ENCODE measurements at regions not wholly inside any gene's neighbourhood (a gene's known extent, or its start where the extent isn't known, plus 50 kb on each side); places are given as distances from the start of the nearest gene placed in this dataset.

DNA sequence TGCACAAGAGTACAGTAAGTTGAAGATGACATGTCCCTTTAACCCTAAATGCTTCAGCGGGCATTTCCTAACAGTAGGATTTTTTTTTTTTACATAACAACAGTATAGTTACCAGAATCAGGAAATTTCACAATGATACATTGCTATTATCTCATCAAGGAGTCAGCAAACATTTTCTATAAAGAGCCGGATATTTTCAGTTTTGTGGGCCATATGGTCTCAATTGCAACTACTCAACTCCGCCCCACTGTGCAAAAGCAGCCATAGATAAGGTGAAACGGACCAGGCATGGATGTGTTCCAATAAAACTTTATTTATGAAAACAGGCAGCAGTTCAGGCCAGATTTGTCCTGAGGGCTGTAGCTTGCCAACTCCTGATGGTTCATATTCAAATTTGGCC lies 130.6 kb downstream of the SMAD6 start:
- Histone ChIP-seq H3K36me3 (no peaks in the 10 kb centered on the region), H3K4me3 (no peak overlapping the region), H3K27ac (no peak overlapping the region), H3K27me3 (replicated peaks; ENCODE audit: insufficient read depth) (no peaks in the 10 kb centered on the region), H3K9me3 (no peaks in the 10 kb centered on the region), H3K4me1 (replicated peaks) (no peaks in the 10 kb centered on the region)
- DNase-seq (ENCODE audit: low spot score): no peak
- TF ChIP-seq POLR2AphosphoS5 (IDR thresholded peaks at IDR 0.05) (no peak), POLR2A (IDR thresholded peaks at IDR 0.05) (no peak)
- TF ChIP-seq, protein P1, sequence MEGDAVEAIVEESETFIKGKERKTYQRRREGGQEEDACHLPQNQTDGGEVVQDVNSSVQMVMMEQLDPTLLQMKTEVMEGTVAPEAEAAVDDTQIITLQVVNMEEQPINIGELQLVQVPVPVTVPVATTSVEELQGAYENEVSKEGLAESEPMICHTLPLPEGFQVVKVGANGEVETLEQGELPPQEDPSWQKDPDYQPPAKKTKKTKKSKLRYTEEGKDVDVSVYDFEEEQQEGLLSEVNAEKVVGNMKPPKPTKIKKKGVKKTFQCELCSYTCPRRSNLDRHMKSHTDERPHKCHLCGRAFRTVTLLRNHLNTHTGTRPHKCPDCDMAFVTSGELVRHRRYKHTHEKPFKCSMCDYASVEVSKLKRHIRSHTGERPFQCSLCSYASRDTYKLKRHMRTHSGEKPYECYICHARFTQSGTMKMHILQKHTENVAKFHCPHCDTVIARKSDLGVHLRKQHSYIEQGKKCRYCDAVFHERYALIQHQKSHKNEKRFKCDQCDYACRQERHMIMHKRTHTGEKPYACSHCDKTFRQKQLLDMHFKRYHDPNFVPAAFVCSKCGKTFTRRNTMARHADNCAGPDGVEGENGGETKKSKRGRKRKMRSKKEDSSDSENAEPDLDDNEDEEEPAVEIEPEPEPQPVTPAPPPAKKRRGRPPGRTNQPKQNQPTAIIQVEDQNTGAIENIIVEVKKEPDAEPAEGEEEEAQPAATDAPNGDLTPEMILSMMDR (IDR thresholded peaks at IDR 0.05): no peak
- 56% methylated on average over 4 of the region's 4 CpGs for WGBS
- intact Hi-C loops (cut with DNase I): no loop called here

DNA sequence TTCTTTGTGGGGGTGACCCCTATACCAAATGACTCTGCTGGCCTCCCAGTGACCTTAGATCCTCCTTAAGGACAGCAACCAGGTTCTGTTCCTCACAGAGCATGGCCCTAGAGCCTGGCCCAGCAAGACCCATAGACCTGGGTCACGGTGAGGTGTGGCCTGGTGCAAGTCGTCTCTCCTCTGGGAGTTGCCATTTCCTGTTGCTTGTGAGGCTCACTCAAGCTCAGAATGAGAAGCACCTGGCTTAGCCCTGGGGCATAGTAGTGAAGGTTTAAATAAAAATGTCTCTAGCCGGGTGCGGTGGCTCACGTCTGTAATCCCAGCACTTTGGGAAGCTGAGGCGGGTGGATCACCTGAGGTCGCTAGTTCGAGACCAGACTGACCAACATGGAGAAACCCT lies 131.3 kb downstream of the SMAD6 start:
- WGBS: 90% methylated on average over 8 of the region's 8 CpGs
- no peak for DNase-seq (ENCODE audit: low spot score)

DNA sequence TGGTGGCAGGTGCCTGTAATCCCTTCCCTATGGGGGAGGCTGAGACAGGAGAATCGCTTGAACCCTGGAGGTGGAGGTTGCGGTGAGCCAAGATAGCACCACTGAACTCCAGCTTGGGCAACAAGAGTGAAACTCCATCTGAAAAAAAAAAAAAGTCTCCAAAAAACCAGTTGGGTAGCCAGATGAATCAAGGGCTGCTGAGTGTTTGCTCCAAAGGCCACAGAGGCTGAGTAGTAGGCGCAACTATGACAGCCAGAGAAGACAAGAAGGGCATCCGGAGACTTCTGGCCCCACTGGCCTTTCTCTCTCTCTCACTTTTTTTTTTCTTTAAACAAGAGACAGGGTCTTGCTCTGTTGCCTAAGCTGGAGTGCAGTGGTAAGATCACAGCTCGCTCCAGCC lies 131.8 kb downstream of the SMAD6 start:
- intact Hi-C loops (cut with DNase I): no loop called here

More for the DNA sequence above, 131.3 kb downstream of the SMAD6 start:
- Histone ChIP-seq H3K27ac (no peak overlapping the region), H3K9me3 (no peaks in the 10 kb centered on the region), H3K27me3 (replicated peaks; ENCODE audit: insufficient read depth) (no peaks in the 10 kb centered on the region), H3K4me1 (replicated peaks) (no peaks in the 10 kb centered on the region), H3K36me3 (no peaks in the 10 kb centered on the region), H3K4me3 (no peak overlapping the region)
- intact Hi-C loops (cut with DNase I): no loop called here
- TF ChIP-seq, protein P1 (IDR thresholded peaks at IDR 0.05): no peak
- TF ChIP-seq POLR2A (IDR thresholded peaks at IDR 0.05) (no peak), POLR2AphosphoS5 (IDR thresholded peaks at IDR 0.05) (no peak)

DNA sequence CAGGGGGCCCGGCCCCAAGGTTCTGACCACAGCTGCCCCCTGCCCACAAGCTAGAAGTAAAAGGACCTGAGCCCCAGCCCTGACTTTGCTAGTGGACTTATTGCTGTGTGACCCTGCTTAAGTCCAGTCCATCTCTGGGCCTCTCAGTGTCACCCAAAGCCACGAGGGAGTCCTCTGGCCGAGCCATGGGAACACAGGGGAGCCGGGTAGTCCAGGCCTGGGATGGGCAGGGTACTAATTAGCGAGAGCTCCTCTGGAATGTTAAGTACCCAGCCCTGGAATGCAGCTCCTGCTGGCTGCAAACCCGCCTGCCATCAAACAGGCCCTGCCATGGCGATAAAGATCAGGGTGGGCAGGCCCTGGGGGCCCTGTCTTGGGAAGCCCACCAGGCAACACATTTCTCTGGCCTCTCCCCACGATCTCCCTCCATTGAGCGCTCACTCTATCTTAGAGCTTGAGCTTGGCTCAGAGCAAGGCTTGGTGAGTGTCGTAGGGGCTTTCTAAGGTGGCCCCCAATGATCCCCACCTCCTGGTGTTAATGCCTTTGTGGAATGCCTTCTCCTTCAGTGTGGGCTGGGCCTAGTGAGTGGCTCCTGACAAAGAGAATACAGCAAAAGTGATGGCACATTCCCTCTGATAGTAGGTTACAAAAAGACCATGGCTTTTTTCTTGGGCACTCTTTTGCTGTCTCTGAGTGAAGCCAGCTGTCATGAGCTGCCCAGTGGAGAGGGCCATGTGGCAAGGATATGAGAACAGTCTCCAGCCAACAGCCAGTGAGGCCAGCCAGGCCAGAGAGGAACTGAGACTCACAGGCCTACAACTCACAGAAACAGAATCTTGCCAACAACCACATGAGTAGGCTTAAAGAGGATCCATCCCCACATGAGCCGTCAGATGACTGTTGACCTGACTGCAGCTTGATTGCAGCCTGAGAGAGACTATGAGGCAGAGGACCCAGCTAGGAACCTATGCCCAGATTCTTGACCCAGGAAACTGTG lies 133.1 kb downstream of the SMAD6 start:
- H3K4me3 ChIP-seq: no peak overlapping the region
- no peaks in the 10 kb centered on the region for H3K4me1 ChIP-seq (replicated peaks)
- H3K36me3 ChIP-seq: no peaks in the 10 kb centered on the region
- H3K27me3 ChIP-seq (replicated peaks; ENCODE audit: insufficient read depth): no peaks in the 10 kb centered on the region
- DNase-seq (ENCODE audit: low spot score): no peak
- H3K9me3 ChIP-seq: no peaks in the 10 kb centered on the region
- intact Hi-C loops (cut with DNase I): no loop called here
- TF ChIP-seq POLR2AphosphoS5 (IDR thresholded peaks at IDR 0.05) (no peak), POLR2A (IDR thresholded peaks at IDR 0.05) (no peak)
- TF ChIP-seq, protein P1 (IDR thresholded peaks at IDR 0.05): no peak
- WGBS: 81% methylated on average over 11 of the region's 11 CpGs
- H3K27ac ChIP-seq: no peak overlapping the region

More for the DNA sequence above, 131.8 kb downstream of the SMAD6 start:
- TF ChIP-seq, protein P1 (IDR thresholded peaks at IDR 0.05): no peak
- no peaks in the 10 kb centered on the region for H3K27me3 ChIP-seq (replicated peaks; ENCODE audit: insufficient read depth)
- 93% methylated on average over 5 of the region's 5 CpGs for WGBS
- DNase-seq (ENCODE audit: low spot score): no peak
- H3K27ac ChIP-seq: no peak overlapping the region
- no peaks in the 10 kb centered on the region for H3K9me3 ChIP-seq
- no peaks in the 10 kb centered on the region for H3K36me3 ChIP-seq
- no peaks in the 10 kb centered on the region for H3K4me1 ChIP-seq (replicated peaks)
- H3K4me3 ChIP-seq: no peak overlapping the region

All from prostate gland (tissue), 2 donors.